SK-N-SH (cell line): ENCODE measurements at regions not wholly inside any gene's neighbourhood (a gene's known extent, or its start where the extent isn't known, plus 50 kb on each side); places are given as distances from the start of the nearest gene placed in this dataset.

ENCODE experiments used
- CTCF ChIA-PET: fragments of 300-600, 350-600 bp; formaldehyde crosslinking; extraction: SDS; loops from one replicate; lab custom pipeline; 2021; lab: Yijun Ruan, JAX
- POLR2A ChIA-PET: fragments of 350-600 bp; sonication (Branson Sonifier 250); formaldehyde crosslinking; extraction: SDS; loops from one replicate; lab custom pipeline; 2020; ENCODE audit warnings: antibody characterized with exemption, inconsistent platforms; lab: Yijun Ruan, JAX
- DNase-seq: peaks from one replicate; pipeline ENCODE4 v3.0.0; 2012
- H2AFZ ChIP-seq: fragments of 200-600 bp; sonication (generic); 2 replicates; pipeline ENCODE4 v1.8.1; 2016; ENCODE audit warnings: antibody characterized with exemption, mild to moderate bottlenecking, low read depth
- H3F3A ChIP-seq: fragments of 200-600 bp; sonication (generic); replicated peaks from 2 replicates; pipeline ENCODE3; 2016; ENCODE audit warnings: antibody characterized with exemption, mild to moderate bottlenecking; ENCODE audit not compliant: insufficient read depth
- H3K27ac ChIP-seq, 2 experiments: fragments of 200-500 bp in 1 of 2; fragments of 200-600 bp in 1 of 2; sonication (Bioruptor generic) in 1 of 2; sonication (generic), shearing (Covaris generic) in 1 of 2; 2 replicates each; pipeline versions ENCODE4 v1.5.1 to v1.6.1; 2014 to 2016; ENCODE audit warnings: low read depth in 2 of 2, inconsistent platforms in 1 of 2, low read length in 1 of 2, mild to moderate bottlenecking in 1 of 2, mixed read lengths in 1 of 2
- H3K27me3 ChIP-seq: fragments of 200-600 bp; sonication (generic), shearing (Covaris generic); 2 replicates; pipeline ENCODE4 v1.6.1; 2016; ENCODE audit warnings: mixed run types; ENCODE audit not compliant: insufficient read depth
- H3K36me3 ChIP-seq, 2 experiments: fragments of 200-500 bp in 1 of 2; fragments of 200-600 bp in 1 of 2; sonication (Bioruptor generic) in 1 of 2; sonication (generic) in 1 of 2; replicated peaks in 1 of 2; 2 replicates each; pipeline versions ENCODE3 to v1.5.1; 2014 to 2016; ENCODE audit warnings: low read length in 1 of 2, mild to moderate bottlenecking in 1 of 2; ENCODE audit not compliant: insufficient read depth in 2 of 2, control insufficient read depth in 1 of 2
- H3K4me1 ChIP-seq, 2 experiments: fragments of 200-500 bp in 1 of 2; fragments of 200-600 bp in 1 of 2; sonication (Bioruptor generic) in 1 of 2; sonication (generic), shearing (Covaris generic) in 1 of 2; 2 replicates each; pipeline versions ENCODE4 v1.5.1 to v1.6.1; 2014 to 2016; ENCODE audit warnings: low read depth in 1 of 2, low read length in 1 of 2, mixed run types in 1 of 2; ENCODE audit not compliant: insufficient read depth in 2 of 2, control insufficient read depth in 1 of 2
- H3K4me2 ChIP-seq: fragments of 200-600 bp; sonication (generic), shearing (Covaris generic); 2 replicates; pipeline ENCODE4 v1.6.1; 2017; ENCODE audit warnings: mixed run types
- H3K4me3 ChIP-seq, 2 experiments: fragments of 200-500 bp in 1 of 2; fragments of 200-600 bp in 1 of 2; sonication (Bioruptor generic) in 1 of 2; sonication (generic), shearing (Covaris generic) in 1 of 2; 2 replicates each; pipeline versions ENCODE4 v1.5.1 to v1.8.1; 2014 to 2016; ENCODE audit warnings: low read depth in 2 of 2, inconsistent platforms in 1 of 2, low read length in 1 of 2, mild to moderate bottlenecking in 1 of 2, mixed read lengths in 1 of 2, moderate library complexity in 1 of 2
- H3K79me2 ChIP-seq: fragments of 200-600 bp; sonication (generic); 2 replicates; pipeline ENCODE4 v1.8.1; 2017; ENCODE audit warnings: mild to moderate bottlenecking; ENCODE audit not compliant: insufficient read depth
- H3K9ac ChIP-seq: fragments of 200-600 bp; sonication (generic); 2 replicates; pipeline ENCODE4 v1.6.1; 2017; ENCODE audit warnings: mixed run types
- H3K9me2 ChIP-seq: fragments of 200-600 bp; sonication (generic); 2 replicates; pipeline ENCODE4 v1.6.1; 2017; ENCODE audit warnings: mixed run types
- H3K9me3 ChIP-seq: fragments of 200-600 bp; sonication (generic); 2 replicates; pipeline ENCODE4 v1.6.1; 2017; ENCODE audit warnings: mixed run types, mild to moderate bottlenecking, moderate library complexity
- H4K20me1 ChIP-seq: fragments of 200-600 bp; sonication (generic); 2 replicates; pipeline ENCODE4 v1.6.1; 2017; ENCODE audit warnings: mild to moderate bottlenecking, mixed run types; ENCODE audit not compliant: insufficient read depth
- CHD2 ChIP-seq: fragments of 150-350 bp; IDR thresholded peaks from 2 replicates; pipeline ENCODE4 v1.6.1; 2018; ENCODE audit warnings: low read length; ENCODE audit not compliant: partially characterized antibody
- ELF1 ChIP-seq: IDR thresholded peaks from 2 replicates; pipeline ENCODE4 v1.4.0; 2012
- EZH2phosphoT487 ChIP-seq: fragments of 200-600 bp; sonication (generic); IDR thresholded peaks from 2 replicates; pipeline ENCODE4 v1.6.1; 2017; ENCODE audit warnings: low read depth, mixed run types, mild to moderate bottlenecking, antibody characterized with exemption, moderate library complexity, borderline replicate concordance
- IRF3 ChIP-seq: fragments of 150-350 bp; IDR thresholded peaks from 2 replicates; pipeline ENCODE4 v1.6.1; 2016; ENCODE audit warnings: mild to moderate bottlenecking, low read depth, low read length
- MAX ChIP-seq: IDR thresholded peaks from 2 replicates; pipeline ENCODE4 v1.4.0; 2012; ENCODE audit warnings: low read depth
- MEF2A ChIP-seq: IDR thresholded peaks from 2 replicates; pipeline ENCODE4 v1.4.0; 2012; ENCODE audit warnings: low read depth, borderline replicate concordance
- NFIC ChIP-seq: IDR thresholded peaks from 2 replicates; pipeline ENCODE4 v1.4.0; 2012; ENCODE audit warnings: borderline replicate concordance
- PBX3 ChIP-seq: IDR thresholded peaks from 2 replicates; pipeline ENCODE4; 2012
- RCOR1 ChIP-seq: fragments of 150-350 bp; IDR thresholded peaks from 2 replicates; pipeline ENCODE4 v1.6.1; 2017; ENCODE audit warnings: antibody characterized with exemption, low read length
- REST ChIP-seq: IDR thresholded peaks from 2 replicates; pipeline ENCODE4 v1.6.1; 2012; ENCODE audit warnings: mild to moderate bottlenecking, low read depth, low read length, moderate library complexity
- TAF1 ChIP-seq: IDR thresholded peaks from 2 replicates; pipeline ENCODE4 v1.6.1; 2012; ENCODE audit warnings: low read depth, mild to moderate bottlenecking, low read length, moderate library complexity, borderline replicate concordance
- TEAD4 ChIP-seq: IDR thresholded peaks from 2 replicates; pipeline ENCODE4 v1.4.0; 2012; ENCODE audit warnings: mild to moderate bottlenecking, borderline replicate concordance; ENCODE audit not compliant: insufficient read depth
- YY1 ChIP-seq: IDR thresholded peaks from 2 replicates; pipeline ENCODE4 v1.4.0; 2012; ENCODE audit warnings: low read depth, mild to moderate bottlenecking
- ZBTB33 ChIP-seq: IDR thresholded peaks from 2 replicates; pipeline ENCODE4 v1.4.0; 2012; ENCODE audit warnings: low read depth, borderline replicate concordance
- WGBS: methylation state at CpG from one replicate; pipeline ENCODE4 v1.1.6; 2017; ENCODE audit warnings: low lambda C conversion rate; 5-methylcytosine and 5-hydroxymethylcytosine counted together

GRCh38 chr4:166625018-166625637 is 609.2 kb downstream of the SPOCK3 start:
- Histone ChIP-seq H3K79me2 (no peaks in the 10 kb centered on the region), H3K27ac (no peak overlapping the region), H3K4me2 (no peak overlapping the region), H4K20me1 (no peaks in the 10 kb centered on the region), H3K9ac (no peak overlapping the region), H3F3A (no peaks in the 10 kb centered on the region), H3K9me2 (no peaks in the 10 kb centered on the region), H3K9me3 (no peaks in the 10 kb centered on the region), H3K4me1 (no peaks in the 10 kb centered on the region), H3K4me3 (no peak overlapping the region), H3K27me3 (no peaks in the 10 kb centered on the region; the same call in 1 of the 2 replicates), H3K36me3 (no peaks in the 10 kb centered on the region), H2AFZ (no peak overlapping the region)
- POLR2A ChIA-PET, result no interaction called here
- CTCF ChIA-PET, result no interaction called here
- TF ChIP-seq MEF2A (no peak), TAF1 (no peak), PBX3 (no peak), IRF3 (no peak), MAX (no peak), ZBTB33 (no peak), RCOR1 (no peak), ELF1 (no peak), EZH2phosphoT487 (no peak), NFIC (no peak), TEAD4 (no peak), CHD2 (no peak), YY1 (no peak), REST (no peak)
- WGBS, result 19% methylated on average over 1 of the region's 1 CpG
- DNase-seq, result no peak
